ENCODE measurements at regions not wholly inside any gene's neighbourhood (a gene's known extent, or its start where the extent isn't known, plus 50 kb on each side); places are given as distances from the start of the nearest gene placed in this dataset.

DNA sequence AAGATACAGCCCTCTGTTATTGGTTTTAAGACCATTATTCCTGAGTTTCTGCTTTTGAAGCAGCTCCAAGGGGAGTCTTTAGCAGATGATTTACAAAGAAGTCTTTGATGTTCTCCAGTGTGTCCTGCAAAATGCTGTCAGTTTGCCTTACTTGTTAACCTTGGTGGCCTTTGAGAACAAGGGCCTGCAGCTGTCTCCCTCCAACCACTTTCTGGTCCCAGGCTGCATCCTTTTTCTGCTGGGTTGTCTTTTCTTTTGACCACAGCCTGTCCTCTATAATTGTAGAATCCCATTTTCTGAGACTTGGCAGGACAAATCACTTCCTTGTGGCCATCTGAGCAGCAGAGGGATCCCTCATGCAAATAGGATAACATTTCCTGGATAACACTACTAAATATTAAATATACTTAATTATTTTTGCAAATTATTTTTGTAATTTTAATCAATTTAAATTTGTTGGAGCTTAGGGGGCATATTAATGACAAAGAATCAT lies 281.4 kb downstream of the DMRT2 start:
- H3K4me1 ChIP-seq (ENCODE audit: insufficient read depth): no peaks in the 10 kb centered on the region
- no peak overlapping the region for H2AFZ ChIP-seq

More for the DNA sequence above, 281.4 kb downstream of the DMRT2 start:
- Mint-ChIP-seq H3K9me3 (no peaks in the 10 kb centered on the region), H3K27ac (no peak overlapping the region), H3K4me3 (no peak overlapping the region), H3K36me3 (ENCODE audit: low read depth) (no peaks in the 10 kb centered on the region), H3K27me3 (ENCODE audit: insufficient read depth, low read depth, poor library complexity) (peaks cover 2% of the 10 kb centered on the region), H3K4me1 (no peaks in the 10 kb centered on the region)
- no peaks in the 10 kb centered on the region for H3K36me3 ChIP-seq (ENCODE audit: insufficient read depth)
- TF ChIP-seq CREB1 (CRISPR knock-in tag; IDR thresholded peaks at IDR 0.05; ENCODE audit: low read depth): no peak
- TF ChIP-seq EZH2 (IDR thresholded peaks at IDR 0.05; ENCODE audit: low read depth, unreplicated experiment): no peak
- TF ChIP-seq ZNF462 (CRISPR knock-in tag; IDR thresholded peaks at IDR 0.05): no peak
- TF ChIP-seq NANOG (IDR thresholded peaks at IDR 0.05; ENCODE audit: borderline replicate concordance): no peak
- TF ChIP-seq STAT1 (IDR thresholded peaks at IDR 0.05; ENCODE audit: unreplicated experiment): no peak
- TF ChIP-seq ETS1 (IDR thresholded peaks at IDR 0.05): no peak
- no peak for TF ChIP-seq POLR2AphosphoS5 (IDR thresholded peaks at IDR 0.05; ENCODE audit: low read depth)
- TF ChIP-seq, protein P1, sequence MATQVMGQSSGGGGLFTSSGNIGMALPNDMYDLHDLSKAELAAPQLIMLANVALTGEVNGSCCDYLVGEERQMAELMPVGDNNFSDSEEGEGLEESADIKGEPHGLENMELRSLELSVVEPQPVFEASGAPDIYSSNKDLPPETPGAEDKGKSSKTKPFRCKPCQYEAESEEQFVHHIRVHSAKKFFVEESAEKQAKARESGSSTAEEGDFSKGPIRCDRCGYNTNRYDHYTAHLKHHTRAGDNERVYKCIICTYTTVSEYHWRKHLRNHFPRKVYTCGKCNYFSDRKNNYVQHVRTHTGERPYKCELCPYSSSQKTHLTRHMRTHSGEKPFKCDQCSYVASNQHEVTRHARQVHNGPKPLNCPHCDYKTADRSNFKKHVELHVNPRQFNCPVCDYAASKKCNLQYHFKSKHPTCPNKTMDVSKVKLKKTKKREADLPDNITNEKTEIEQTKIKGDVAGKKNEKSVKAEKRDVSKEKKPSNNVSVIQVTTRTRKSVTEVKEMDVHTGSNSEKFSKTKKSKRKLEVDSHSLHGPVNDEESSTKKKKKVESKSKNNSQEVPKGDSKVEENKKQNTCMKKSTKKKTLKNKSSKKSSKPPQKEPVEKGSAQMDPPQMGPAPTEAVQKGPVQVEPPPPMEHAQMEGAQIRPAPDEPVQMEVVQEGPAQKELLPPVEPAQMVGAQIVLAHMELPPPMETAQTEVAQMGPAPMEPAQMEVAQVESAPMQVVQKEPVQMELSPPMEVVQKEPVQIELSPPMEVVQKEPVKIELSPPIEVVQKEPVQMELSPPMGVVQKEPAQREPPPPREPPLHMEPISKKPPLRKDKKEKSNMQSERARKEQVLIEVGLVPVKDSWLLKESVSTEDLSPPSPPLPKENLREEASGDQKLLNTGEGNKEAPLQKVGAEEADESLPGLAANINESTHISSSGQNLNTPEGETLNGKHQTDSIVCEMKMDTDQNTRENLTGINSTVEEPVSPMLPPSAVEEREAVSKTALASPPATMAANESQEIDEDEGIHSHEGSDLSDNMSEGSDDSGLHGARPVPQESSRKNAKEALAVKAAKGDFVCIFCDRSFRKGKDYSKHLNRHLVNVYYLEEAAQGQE (IDR thresholded peaks at IDR 0.05; ENCODE audit: unreplicated experiment): no peak
- TF ChIP-seq JUNB (IDR thresholded peaks at IDR 0.05; ENCODE audit: unreplicated experiment): no peak
- TF ChIP-seq CTCF (conservative IDR thresholded peaks at IDR 0.05; ENCODE audit: low read depth in 2 of 2): no peak
- TF ChIP-seq ZNF114 (CRISPR knock-in tag; IDR thresholded peaks at IDR 0.05): no peak
- TF ChIP-seq EZH2phosphoT487 (IDR thresholded peaks at IDR 0.05; ENCODE audit: unreplicated experiment): no peak
- H3K27me3 ChIP-seq (ENCODE audit: insufficient read depth): no peaks in the 10 kb centered on the region
- no peaks in the 10 kb centered on the region for H3F3A ChIP-seq (replicated peaks; ENCODE audit: low read depth)
- no peak overlapping the region for H3K4me2 ChIP-seq
- no peaks in the 10 kb centered on the region for H4K20me1 ChIP-seq (replicated peaks; ENCODE audit: insufficient read depth)
- H3K9me2 ChIP-seq (ENCODE audit: insufficient read depth): no peaks in the 10 kb centered on the region
- H3K79me2 ChIP-seq (replicated peaks; ENCODE audit: insufficient read depth): no peaks in the 10 kb centered on the region
- H3K27ac ChIP-seq (ENCODE audit: low read depth): no peak overlapping the region
- no peak for DNase-seq (ENCODE audit: low spot score)
- no peak for ATAC-seq
- no peak overlapping the region for H3K4me3 ChIP-seq

All from GM23338 (cell line).